B cell (primary cell): ENCODE measurements at regions not wholly inside any gene's neighbourhood (a gene's known extent, or its start where the extent isn't known, plus 50 kb on each side); places are given as distances from the start of the nearest gene placed in this dataset.
"Not testable (repeated sequence)": the region's sequence is repeated elsewhere in the genome, so short reads cannot be mapped to it uniquely, and the experiment has no call there.

Experiments
- EZH2 ChIP-seq: IDR thresholded peaks from 2 replicates; pipeline ENCODE4 v1.6.1; 2012; ENCODE audit warnings: borderline replicate concordance, low read depth, mild to moderate bottlenecking, moderate library complexity, low read length; ENCODE audit not compliant: insufficient read depth, poor library complexity, severe bottlenecking
- TF ChIP-seq, protein P1 (sequence below): fragments of 200-600 bp; IDR thresholded peaks from one replicate; pipeline ENCODE4 v1.8.0; 2022; ENCODE audit warnings: antibody characterized with exemption, mild to moderate bottlenecking

- TF ChIP-seq, protein P1, sequence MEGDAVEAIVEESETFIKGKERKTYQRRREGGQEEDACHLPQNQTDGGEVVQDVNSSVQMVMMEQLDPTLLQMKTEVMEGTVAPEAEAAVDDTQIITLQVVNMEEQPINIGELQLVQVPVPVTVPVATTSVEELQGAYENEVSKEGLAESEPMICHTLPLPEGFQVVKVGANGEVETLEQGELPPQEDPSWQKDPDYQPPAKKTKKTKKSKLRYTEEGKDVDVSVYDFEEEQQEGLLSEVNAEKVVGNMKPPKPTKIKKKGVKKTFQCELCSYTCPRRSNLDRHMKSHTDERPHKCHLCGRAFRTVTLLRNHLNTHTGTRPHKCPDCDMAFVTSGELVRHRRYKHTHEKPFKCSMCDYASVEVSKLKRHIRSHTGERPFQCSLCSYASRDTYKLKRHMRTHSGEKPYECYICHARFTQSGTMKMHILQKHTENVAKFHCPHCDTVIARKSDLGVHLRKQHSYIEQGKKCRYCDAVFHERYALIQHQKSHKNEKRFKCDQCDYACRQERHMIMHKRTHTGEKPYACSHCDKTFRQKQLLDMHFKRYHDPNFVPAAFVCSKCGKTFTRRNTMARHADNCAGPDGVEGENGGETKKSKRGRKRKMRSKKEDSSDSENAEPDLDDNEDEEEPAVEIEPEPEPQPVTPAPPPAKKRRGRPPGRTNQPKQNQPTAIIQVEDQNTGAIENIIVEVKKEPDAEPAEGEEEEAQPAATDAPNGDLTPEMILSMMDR: not testable (repeated sequence)
- TF ChIP-seq EZH2: not testable (repeated sequence)
Measured at GRCh38 chr4:17231880-17232475, 279.9 kb downstream of the QDPR start.
